OCI-LY7 (cell line): ENCODE measurements at regions not wholly inside any gene's neighbourhood (a gene's known extent, or its start where the extent isn't known, plus 50 kb on each side); places are given as distances from the start of the nearest gene placed in this dataset.

Experiments
- EZH2phosphoT487 ChIP-seq: fragments of 200-600 bp; sonication (generic); IDR thresholded peaks from 2 replicates; pipeline ENCODE4 v1.6.1; 2018; ENCODE audit warnings: low read depth, borderline replicate concordance, mild to moderate bottlenecking, mixed run types, antibody characterized with exemption, low read length, moderate library complexity, mixed read lengths
- TF ChIP-seq, protein P1 (sequence below): fragments of 200-600 bp; sonication (generic); conservative IDR thresholded peaks from 2 replicates; pipeline ENCODE4 v1.5.1; 2014; ENCODE audit warnings: mild to moderate bottlenecking, antibody characterized with exemption, low read length, moderate library complexity, mixed read lengths

- TF ChIP-seq, protein P1, sequence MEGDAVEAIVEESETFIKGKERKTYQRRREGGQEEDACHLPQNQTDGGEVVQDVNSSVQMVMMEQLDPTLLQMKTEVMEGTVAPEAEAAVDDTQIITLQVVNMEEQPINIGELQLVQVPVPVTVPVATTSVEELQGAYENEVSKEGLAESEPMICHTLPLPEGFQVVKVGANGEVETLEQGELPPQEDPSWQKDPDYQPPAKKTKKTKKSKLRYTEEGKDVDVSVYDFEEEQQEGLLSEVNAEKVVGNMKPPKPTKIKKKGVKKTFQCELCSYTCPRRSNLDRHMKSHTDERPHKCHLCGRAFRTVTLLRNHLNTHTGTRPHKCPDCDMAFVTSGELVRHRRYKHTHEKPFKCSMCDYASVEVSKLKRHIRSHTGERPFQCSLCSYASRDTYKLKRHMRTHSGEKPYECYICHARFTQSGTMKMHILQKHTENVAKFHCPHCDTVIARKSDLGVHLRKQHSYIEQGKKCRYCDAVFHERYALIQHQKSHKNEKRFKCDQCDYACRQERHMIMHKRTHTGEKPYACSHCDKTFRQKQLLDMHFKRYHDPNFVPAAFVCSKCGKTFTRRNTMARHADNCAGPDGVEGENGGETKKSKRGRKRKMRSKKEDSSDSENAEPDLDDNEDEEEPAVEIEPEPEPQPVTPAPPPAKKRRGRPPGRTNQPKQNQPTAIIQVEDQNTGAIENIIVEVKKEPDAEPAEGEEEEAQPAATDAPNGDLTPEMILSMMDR, result no peak
- TF ChIP-seq EZH2phosphoT487, result no peak
Measured at GRCh38 chr17:79220201-79220712, 145.6 kb downstream of the ENGASE start.
